ENCODE measurements at regions not wholly inside any gene's neighbourhood (a gene's known extent, or its start where the extent isn't known, plus 50 kb on each side); places are given as distances from the start of the nearest gene placed in this dataset.

GRCh38 chr5:62701036-62701435 lies 122.4 kb downstream of the LRRC70 start:
- H3K9me3 ChIP-seq (ENCODE audit: low read length): no peaks in the 10 kb centered on the region
- H3K4me2 ChIP-seq (ENCODE audit: low read length): no peak overlapping the region
- intact Hi-C loops (cut with micrococcal nuclease; ENCODE audit: unreplicated experiment): no loop called here
- CTCF ChIA-PET (ENCODE audit: unreplicated experiment): no interaction called here
- H4K20me1 ChIP-seq (ENCODE audit: insufficient read depth, low read length): no peaks in the 10 kb centered on the region
- TF ChIP-seq EZH2phosphoT487 (IDR thresholded peaks at IDR 0.05; ENCODE audit: borderline replicate concordance, low read depth, low read length) (no peak), CTCF (conservative IDR thresholded peaks at IDR 0.05; ENCODE audit: low read length) (no peak)
- H3K4me3 ChIP-seq (ENCODE audit: low read depth, low read length, poor library complexity, severe bottlenecking): no peak overlapping the region
- H3K27ac ChIP-seq (ENCODE audit: low read depth, low read length, poor library complexity, severe bottlenecking): no peak overlapping the region
- no peaks in the 10 kb centered on the region for H3K9me2 ChIP-seq (ENCODE audit: insufficient read depth, low read length)
- POLR2A ChIA-PET: interaction anchor here (0.6 to 1.1 kb wide), 2 partner anchors 8 to 117 kb away, joined by 3 to 4 read pairs; no protein-coding TSS in a partner anchor
- no peaks in the 10 kb centered on the region for H3K36me3 ChIP-seq (ENCODE audit: insufficient read depth, low read length)
- H3K79me2 ChIP-seq (ENCODE audit: insufficient read depth, low read depth, low read length): no peaks in the 10 kb centered on the region
- BruUV-seq (replicated peaks): no TSS peak
- no peak for DNase-seq (ENCODE audit: low spot score)
- H2AFZ ChIP-seq (ENCODE audit: low read length): no peak overlapping the region
- H3K4me1 ChIP-seq (ENCODE audit: insufficient read depth, low read length, poor library complexity, severe bottlenecking): no peaks in the 10 kb centered on the region

- Histone ChIP-seq H3K27ac (ENCODE audit: low read depth, low read length, poor library complexity, severe bottlenecking) (no peak overlapping the region), H3K4me1 (ENCODE audit: insufficient read depth, low read length, poor library complexity, severe bottlenecking) (no peaks in the 10 kb centered on the region), H4K20me1 (ENCODE audit: insufficient read depth, low read length) (no peaks in the 10 kb centered on the region), H3K36me3 (ENCODE audit: insufficient read depth, low read length) (no peaks in the 10 kb centered on the region), H3K4me2 (ENCODE audit: low read length) (no peak overlapping the region), H2AFZ (ENCODE audit: low read length) (no peak overlapping the region), H3K9me3 (ENCODE audit: low read length) (no peaks in the 10 kb centered on the region), H3K9me2 (ENCODE audit: insufficient read depth, low read length) (no peaks in the 10 kb centered on the region), H3K4me3 (ENCODE audit: low read depth, low read length, poor library complexity, severe bottlenecking) (no peak overlapping the region), H3K79me2 (ENCODE audit: insufficient read depth, low read depth, low read length) (no peaks in the 10 kb centered on the region)
- POLR2A ChIA-PET: no interaction called here
- no TSS peak for BruUV-seq (replicated peaks)
- TF ChIP-seq EZH2phosphoT487 (IDR thresholded peaks at IDR 0.05; ENCODE audit: borderline replicate concordance, low read depth, low read length) (no peak), CTCF (conservative IDR thresholded peaks at IDR 0.05; ENCODE audit: low read length) (no peak)
- DNase-seq (ENCODE audit: low spot score): no peak
- intact Hi-C loops (cut with micrococcal nuclease; ENCODE audit: unreplicated experiment): no loop called here
- CTCF ChIA-PET (ENCODE audit: unreplicated experiment): no interaction called here
These were observed 120.1 kb downstream of the LRRC70 start for GRCh38 chr5:62698756-62699155.

- ChIA-PET POLR2A (no interaction called here), CTCF (ENCODE audit: unreplicated experiment) (no interaction called here)
- no peak overlapping the region for H3K27ac ChIP-seq (ENCODE audit: low read depth, low read length, poor library complexity, severe bottlenecking)
- BruUV-seq (replicated peaks): no TSS peak
- H3K79me2 ChIP-seq (ENCODE audit: insufficient read depth, low read depth, low read length): no peaks in the 10 kb centered on the region
- no peaks in the 10 kb centered on the region for H3K9me3 ChIP-seq (ENCODE audit: low read length)
- TF ChIP-seq EZH2phosphoT487 (IDR thresholded peaks at IDR 0.05; ENCODE audit: borderline replicate concordance, low read depth, low read length): no peak
- TF ChIP-seq CTCF (conservative IDR thresholded peaks at IDR 0.05; ENCODE audit: low read length): no peak
- H3K36me3 ChIP-seq (ENCODE audit: insufficient read depth, low read length): no peaks in the 10 kb centered on the region
- no peaks in the 10 kb centered on the region for H3K4me1 ChIP-seq (ENCODE audit: insufficient read depth, low read length, poor library complexity, severe bottlenecking)
- intact Hi-C loops (cut with micrococcal nuclease; ENCODE audit: unreplicated experiment): no loop called here
- no peak overlapping the region for H3K4me2 ChIP-seq (ENCODE audit: low read length)
- H3K4me3 ChIP-seq (ENCODE audit: low read depth, low read length, poor library complexity, severe bottlenecking): no peak overlapping the region
- no peaks in the 10 kb centered on the region for H4K20me1 ChIP-seq (ENCODE audit: insufficient read depth, low read length)
- DNase-seq (ENCODE audit: low spot score): no peak
- H2AFZ ChIP-seq (ENCODE audit: low read length): no peak overlapping the region
- H3K9me2 ChIP-seq (ENCODE audit: insufficient read depth, low read length): no peaks in the 10 kb centered on the region
These were observed 116.7 kb downstream of the LRRC70 start for GRCh38 chr5:62695274-62695673.
